Endothelial cell of umbilical vein (primary cell): ENCODE measurements at regions not wholly inside any gene's neighbourhood (a gene's known extent, or its start where the extent isn't known, plus 50 kb on each side); places are given as distances from the start of the nearest gene placed in this dataset.

Experiments
- BruUV-seq: library from RNA; stranded (reverse); fragments of 400-500 nt; replicated peaks from 2 replicates; lab custom pipeline; 2021; lab: Mats Ljungman, UMichigan
- CTCF ChIA-PET: fragments of 300-600, 350-600 bp; sonication (Branson Sonifier 250); formaldehyde crosslinking; loops from one replicate; lab custom pipeline; 2021; ENCODE audit warnings: antibody characterized with exemption, inconsistent platforms; lab: Charles Lee
- POLR2A ChIA-PET: fragments of 300-600, 350-600 bp; sonication (Branson Sonifier 250); formaldehyde crosslinking; loops from one replicate; lab custom pipeline; 2021; ENCODE audit warnings: antibody characterized with exemption, inconsistent platforms; lab: Charles Lee
- DNase-seq: peaks from one replicate; pipeline ENCODE4 v3.0.0-alpha.2; 2011; ENCODE audit warnings: low read depth, low spot score
- FAIRE-seq: peaks from 2 replicates; lab custom pipeline; 2011; peaks lifted over from hg19 to GRCh38; lab: Jason Lieb, UNC
- H2AFZ ChIP-seq: 2 replicates; pipeline ENCODE4 v1.6.0; 2012; ENCODE audit warnings: low read depth, low read length, control low read depth, inconsistent platforms
- H3K27ac ChIP-seq: 2 replicates; pipeline ENCODE4 v1.5.1; 2011; ENCODE audit warnings: low read depth, mild to moderate bottlenecking, control low read depth, low read length, moderate library complexity; ENCODE audit not compliant: insufficient read depth
- H3K27me3 ChIP-seq, 2 experiments: 2 replicates each; pipeline versions ENCODE4 v1.6.0 to v1.6.1; 2011; ENCODE audit warnings: low read length in 2 of 2, mixed read lengths in 1 of 2; ENCODE audit not compliant: control insufficient read depth in 2 of 2, insufficient read depth in 2 of 2
- H3K36me3 ChIP-seq, 2 experiments: 2 replicates in 1 of 2; 3 replicates in 1 of 2; pipeline ENCODE4 v1.5.1; 2011; ENCODE audit warnings: low read length in 2 of 2, mild to moderate bottlenecking in 1 of 2, moderate library complexity in 1 of 2; ENCODE audit not compliant: control insufficient read depth in 2 of 2, insufficient read depth in 2 of 2; ENCODE audit errors: extremely low read depth in 1 of 2
- H3K4me1 ChIP-seq: 3 replicates; pipeline ENCODE4 v1.5.1; 2011; ENCODE audit warnings: mild to moderate bottlenecking, low read length; ENCODE audit not compliant: control insufficient read depth, insufficient read depth; ENCODE audit errors: extremely low read depth
- H3K4me2 ChIP-seq: 2 replicates; pipeline ENCODE4 v1.6.1; 2011; ENCODE audit warnings: low read length, control low read depth, mixed read lengths; ENCODE audit not compliant: insufficient read depth
- H3K4me3 ChIP-seq, 3 experiments: fragments of 200-600 bp in 1 of 3; sonication (generic), shearing (Covaris generic) in 1 of 3; replicated peaks in 1 of 3; 2 replicates each; pipeline ENCODE4 v1.5.1; 2011 to 2016; ENCODE audit warnings: control low read depth in 3 of 3, low read length in 3 of 3, mild to moderate bottlenecking in 2 of 3, inconsistent platforms in 1 of 3, low read depth in 1 of 3, moderate library complexity in 1 of 3; ENCODE audit not compliant: insufficient read depth in 1 of 3
- H3K79me2 ChIP-seq: 2 replicates; pipeline ENCODE4 v1.6.0; 2012; ENCODE audit warnings: low read length, inconsistent platforms; ENCODE audit not compliant: control insufficient read depth, insufficient read depth
- H3K9ac ChIP-seq: replicated peaks from 2 replicates; pipeline ENCODE3; 2011; ENCODE audit warnings: low read length, control low read depth; ENCODE audit not compliant: insufficient read depth; ENCODE audit errors: extremely low read depth
- H3K9me1 ChIP-seq: replicated peaks from 3 replicates; pipeline ENCODE4 v1.6.0; 2011; ENCODE audit warnings: mild to moderate bottlenecking, low read length; ENCODE audit not compliant: control insufficient read depth, insufficient read depth; ENCODE audit errors: extremely low read depth
- H3K9me3 ChIP-seq: replicated peaks from 2 replicates; pipeline ENCODE4 v1.5.1; 2012; ENCODE audit warnings: low read length, inconsistent platforms; ENCODE audit not compliant: control insufficient read depth, insufficient read depth
- H4K20me1 ChIP-seq: replicated peaks from 2 replicates; pipeline ENCODE3; 2011; ENCODE audit warnings: mild to moderate bottlenecking, low read length; ENCODE audit not compliant: control insufficient read depth, insufficient read depth; ENCODE audit errors: extremely low read depth
- EZH2 ChIP-seq: IDR thresholded peaks from 2 replicates; pipeline ENCODE4 v1.6.1; 2012; ENCODE audit warnings: borderline replicate concordance, low read depth, mild to moderate bottlenecking, moderate library complexity, low read length, inconsistent platforms; ENCODE audit not compliant: severe bottlenecking
- FOS ChIP-seq: IDR thresholded peaks from 2 replicates; pipeline ENCODE4 v1.6.1; 2011; ENCODE audit warnings: mild to moderate bottlenecking, low read length, moderate library complexity, borderline replicate concordance; ENCODE audit not compliant: insufficient read depth
- GATA2 ChIP-seq: IDR thresholded peaks from 2 replicates; pipeline ENCODE4 v1.7.0; 2011; ENCODE audit warnings: low read depth, mild to moderate bottlenecking, moderate library complexity, mixed read lengths, low read length; ENCODE audit not compliant: insufficient read length, insufficient read depth
- JUN ChIP-seq: IDR thresholded peaks from 2 replicates; pipeline ENCODE4 v1.6.1; 2011; ENCODE audit warnings: borderline replicate concordance, low read depth; ENCODE audit not compliant: insufficient read length, insufficient read depth
- MYC ChIP-seq: IDR thresholded peaks from one replicate; pipeline ENCODE4 v1.6.1; 2011; ENCODE audit warnings: mild to moderate bottlenecking, low read depth, low read length
- POLR2A ChIP-seq: IDR thresholded peaks from 2 replicates; pipeline ENCODE4 v1.6.1; 2012; ENCODE audit warnings: low read depth, mild to moderate bottlenecking, control low read depth, low read length
- POLR2AphosphoS5 ChIP-seq: IDR thresholded peaks from 2 replicates; pipeline ENCODE4 v1.6.1; 2012; ENCODE audit warnings: low read depth, mild to moderate bottlenecking, control low read depth, low read length, moderate library complexity; ENCODE audit not compliant: insufficient read depth
- dilution Hi-C: fragments of 300-500 bp; cut with MboI; formaldehyde crosslinking; loops from one replicate; pipeline ENCODE4 v1.15.0; 2019; ENCODE audit warnings: low sequenced_read_pairs; ENCODE audit not compliant: extremely low pct_ligation_motif_present
- intact Hi-C: fragments of 100-400 bp; cut with micrococcal nuclease; formaldehyde crosslinking; loops from one replicate; pipeline ENCODE4 v1.10.0; 2022
- TF ChIP-seq, protein P1 (sequence below), 2 donors: IDR thresholded peaks; 1 replicate in 1 of 2; 2 replicates in 1 of 2; pipeline ENCODE4 v1.5.1; 2011; ENCODE audit warnings: low read length in 2 of 2, mild to moderate bottlenecking in 2 of 2, moderate library complexity in 2 of 2, control low read depth in 1 of 2, inconsistent platforms in 1 of 2, low read depth in 1 of 2; ENCODE audit not compliant: insufficient read depth in 1 of 2; ENCODE audit errors: extremely low read depth in 1 of 2
- TF ChIP-seq, protein P2 (sequence below): IDR thresholded peaks from 2 replicates; pipeline ENCODE4 v1.6.1; 2011; ENCODE audit not compliant: insufficient read depth, insufficient read length

DNA sequence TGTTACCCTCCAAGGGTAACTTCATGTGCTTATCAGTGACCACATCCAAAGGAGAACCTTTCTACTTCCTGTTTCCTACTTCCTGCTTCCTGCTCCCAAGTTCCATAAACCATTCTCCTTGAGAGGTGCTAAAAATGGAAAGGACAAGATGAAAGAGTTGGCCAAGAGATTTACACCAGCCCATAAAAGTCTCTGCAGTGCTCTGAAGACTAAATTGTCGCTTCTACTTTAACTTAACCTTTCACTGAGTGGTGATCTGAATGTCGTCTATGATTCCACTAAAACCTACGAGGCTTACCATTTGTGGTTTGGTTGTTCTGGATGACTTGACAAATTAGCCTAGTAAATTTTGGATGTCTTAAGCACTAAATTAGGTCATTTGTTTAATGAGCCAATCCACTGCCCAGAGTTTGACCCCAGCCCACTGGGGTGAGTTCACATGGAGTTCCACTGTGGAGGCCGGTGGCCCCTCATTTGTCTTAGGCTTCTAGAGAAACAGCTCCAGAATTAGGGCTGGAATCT is 333.1 kb downstream of the FOXL1 start:
- no peak overlapping the region for H3K9ac ChIP-seq
- ChIA-PET POLR2A (no interaction called here), CTCF (no interaction called here)
- DNase-seq (no peak), FAIRE-seq (peak; percentile 49)
- intact Hi-C loops (no loop called here), dilution Hi-C loops (no loop called here)
- no TSS peak for BruUV-seq
- no peaks in the 10 kb centered on the region for H3K36me3 ChIP-seq
- no peaks in the 10 kb centered on the region for H3K9me3 ChIP-seq
- H3K79me2 ChIP-seq, result no peaks in the 10 kb centered on the region
- no peak for TF ChIP-seq POLR2AphosphoS5
- no peak for TF ChIP-seq FOS
- no peak for TF ChIP-seq GATA2
- no peak for TF ChIP-seq POLR2A
- peak overlapping the region; percentile 10 for H2AFZ ChIP-seq
- H3K4me2 ChIP-seq, result no peak overlapping the region
- H4K20me1 ChIP-seq, result no peaks in the 10 kb centered on the region
- H3K4me1 ChIP-seq, result peaks cover 22% of the 10 kb centered on the region
- H3K27me3 ChIP-seq, result no peaks in the 10 kb centered on the region
- no peak overlapping the region for H3K27ac ChIP-seq
- H3K9me1 ChIP-seq, result no peaks in the 10 kb centered on the region
- no peak overlapping the region for H3K4me3 ChIP-seq

DNA sequence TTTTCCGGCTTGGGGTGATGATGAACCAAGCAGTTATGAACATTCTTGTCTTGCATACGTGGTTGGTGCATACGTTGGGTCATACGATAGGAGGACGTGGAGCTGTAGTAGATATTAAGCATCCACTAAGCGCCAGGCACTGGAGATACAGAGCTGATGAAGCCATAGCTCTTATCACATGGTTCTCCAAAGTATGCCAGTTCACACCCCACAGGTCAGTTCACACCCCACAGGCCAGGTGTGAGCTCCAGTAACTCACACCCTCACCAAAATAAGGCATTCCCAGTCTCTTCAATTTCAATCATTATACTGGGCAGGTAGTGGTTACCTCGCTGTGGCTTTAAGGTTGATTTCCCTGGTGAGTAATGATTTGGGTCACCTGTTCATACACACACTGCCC is 335.5 kb downstream of the FOXL1 start:
- Histone ChIP-seq H3K27ac (no peak overlapping the region), H2AFZ (no peak overlapping the region), H3K79me2 (no peaks in the 10 kb centered on the region), H3K4me1 (peaks cover 22% of the 10 kb centered on the region), H3K36me3 (no peaks in the 10 kb centered on the region), H3K4me3 (no peak overlapping the region), H3K9me3 (no peaks in the 10 kb centered on the region), H4K20me1 (no peaks in the 10 kb centered on the region), H3K9ac (no peak overlapping the region), H3K4me2 (no peak overlapping the region), H3K27me3 (no peaks in the 10 kb centered on the region), H3K9me1 (no peaks in the 10 kb centered on the region)
- CTCF ChIA-PET, result interaction anchor here (1.0 to 1.2 kb wide), 3 partner anchors 16 to 338 kb away, joined by 3 to 4 read pairs (median 3); no protein-coding TSS in a partner anchor
- intact Hi-C loops (no loop called here), dilution Hi-C loops (no loop called here)
- TF ChIP-seq FOS (no peak), POLR2A (no peak), MYC (no peak), GATA2 (no peak), JUN (no peak), POLR2AphosphoS5 (no peak), EZH2 (no peak)
- TF ChIP-seq, protein P1, sequence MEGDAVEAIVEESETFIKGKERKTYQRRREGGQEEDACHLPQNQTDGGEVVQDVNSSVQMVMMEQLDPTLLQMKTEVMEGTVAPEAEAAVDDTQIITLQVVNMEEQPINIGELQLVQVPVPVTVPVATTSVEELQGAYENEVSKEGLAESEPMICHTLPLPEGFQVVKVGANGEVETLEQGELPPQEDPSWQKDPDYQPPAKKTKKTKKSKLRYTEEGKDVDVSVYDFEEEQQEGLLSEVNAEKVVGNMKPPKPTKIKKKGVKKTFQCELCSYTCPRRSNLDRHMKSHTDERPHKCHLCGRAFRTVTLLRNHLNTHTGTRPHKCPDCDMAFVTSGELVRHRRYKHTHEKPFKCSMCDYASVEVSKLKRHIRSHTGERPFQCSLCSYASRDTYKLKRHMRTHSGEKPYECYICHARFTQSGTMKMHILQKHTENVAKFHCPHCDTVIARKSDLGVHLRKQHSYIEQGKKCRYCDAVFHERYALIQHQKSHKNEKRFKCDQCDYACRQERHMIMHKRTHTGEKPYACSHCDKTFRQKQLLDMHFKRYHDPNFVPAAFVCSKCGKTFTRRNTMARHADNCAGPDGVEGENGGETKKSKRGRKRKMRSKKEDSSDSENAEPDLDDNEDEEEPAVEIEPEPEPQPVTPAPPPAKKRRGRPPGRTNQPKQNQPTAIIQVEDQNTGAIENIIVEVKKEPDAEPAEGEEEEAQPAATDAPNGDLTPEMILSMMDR (IDR thresholded peaks at IDR 0.05; ENCODE audit: extremely low read depth in 1 of 2, insufficient read depth in 1 of 2, low read depth in 1 of 2, low read length in 2 of 2), result no peak
- TF ChIP-seq, protein P2, sequence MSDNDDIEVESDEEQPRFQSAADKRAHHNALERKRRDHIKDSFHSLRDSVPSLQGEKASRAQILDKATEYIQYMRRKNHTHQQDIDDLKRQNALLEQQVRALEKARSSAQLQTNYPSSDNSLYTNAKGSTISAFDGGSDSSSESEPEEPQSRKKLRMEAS, result no peak
- FAIRE-seq (no peak), DNase-seq (no peak)
- no TSS peak for BruUV-seq
- POLR2A ChIA-PET, result no interaction called here
